BLaER1 (cell line): ENCODE measurements at regions not wholly inside any gene's neighbourhood (a gene's known extent, or its start where the extent isn't known, plus 50 kb on each side); places are given as distances from the start of the nearest gene placed in this dataset.
"Not testable (repeated sequence)": the region's sequence is repeated elsewhere in the genome, so short reads cannot be mapped to it uniquely, and the experiment has no call there.

ENCODE experiments used
- H3K27ac ChIP-seq: shearing (Covaris generic); formaldehyde crosslinking; 2 replicates; pipeline ENCODE4 v1.8.1; 2022
- H3K27me3 ChIP-seq: shearing (Covaris generic); formaldehyde crosslinking; 2 replicates; pipeline ENCODE4 v1.8.1; 2022
- H3K36me3 ChIP-seq: shearing (Covaris generic); formaldehyde crosslinking; 2 replicates; pipeline ENCODE4 v1.8.1; 2022
- H3K4me1 ChIP-seq: shearing (Covaris generic); formaldehyde crosslinking; 2 replicates; pipeline ENCODE4 v1.8.1; 2022
- H3K4me2 ChIP-seq: shearing (Covaris generic); formaldehyde crosslinking; 2 replicates; pipeline ENCODE4 v1.8.1; 2022
- H3K4me3 ChIP-seq: shearing (Covaris generic); formaldehyde crosslinking; 2 replicates; pipeline ENCODE4 v1.8.1; 2022
- H3K9ac ChIP-seq: shearing (Covaris generic); formaldehyde crosslinking; 2 replicates; pipeline ENCODE4 v1.8.1; 2022
- H3K9me3 ChIP-seq: shearing (Covaris generic); formaldehyde crosslinking; 2 replicates; pipeline ENCODE4 v1.8.1; 2022
- H4K20me1 ChIP-seq: shearing (Covaris generic); formaldehyde crosslinking; 2 replicates; pipeline ENCODE4 v1.8.1; 2022
- Cebpa-rat ChIP-seq: shearing (Covaris generic); IDR thresholded peaks from 2 replicates; pipeline ENCODE4 v1.8.1; 2022

- no peak overlapping the region for H3K4me3 ChIP-seq
- H3K36me3 ChIP-seq = no peaks in the 10 kb centered on the region
- peaks cover 4% of the 10 kb centered on the region; the same call in 1 of the 2 replicates for H3K4me1 ChIP-seq
- H3K27me3 ChIP-seq = no peaks in the 10 kb centered on the region
- H3K4me2 ChIP-seq = no peak overlapping the region
- no peaks in the 10 kb centered on the region for H4K20me1 ChIP-seq
- TF ChIP-seq Cebpa-rat = no peak
- no peaks in the 10 kb centered on the region for H3K9me3 ChIP-seq
- H3K27ac ChIP-seq = no peak overlapping the region
- no peak overlapping the region for H3K9ac ChIP-seq
These were observed 118.8 kb upstream of the PBX1 start for GRCh38 chr1:164440232-164440631.

DNA sequence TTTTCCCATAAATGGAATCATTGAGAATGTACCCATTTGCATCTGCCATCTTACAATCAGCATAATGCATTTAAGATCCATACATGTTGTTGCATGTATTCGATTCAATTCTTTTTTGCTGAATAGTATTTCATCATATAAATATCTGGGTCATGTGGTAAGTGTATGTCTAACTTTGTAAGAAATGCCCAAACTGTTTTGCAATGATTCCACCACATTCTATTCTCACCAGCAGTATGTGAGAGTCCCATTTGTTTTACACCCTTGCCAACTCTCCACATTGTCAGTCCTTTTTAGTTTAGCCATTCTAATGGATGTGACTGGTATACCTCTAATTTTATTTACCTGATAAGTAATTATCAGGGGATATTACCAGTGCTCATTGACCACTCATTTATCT lies 115.8 kb upstream of the PBX1 start:
- no peak overlapping the region for H3K4me3 ChIP-seq
- H3K27ac ChIP-seq = no peak overlapping the region
- H3K36me3 ChIP-seq = no peaks in the 10 kb centered on the region
- H3K9ac ChIP-seq = no peak overlapping the region
- H3K27me3 ChIP-seq = no peaks in the 10 kb centered on the region
- H4K20me1 ChIP-seq = no peaks in the 10 kb centered on the region
- peaks cover 4% of the 10 kb centered on the region; the same call in 1 of the 2 replicates for H3K4me1 ChIP-seq
- no peaks in the 10 kb centered on the region for H3K9me3 ChIP-seq
- no peak overlapping the region for H3K4me2 ChIP-seq
- no peak for TF ChIP-seq Cebpa-rat

DNA sequence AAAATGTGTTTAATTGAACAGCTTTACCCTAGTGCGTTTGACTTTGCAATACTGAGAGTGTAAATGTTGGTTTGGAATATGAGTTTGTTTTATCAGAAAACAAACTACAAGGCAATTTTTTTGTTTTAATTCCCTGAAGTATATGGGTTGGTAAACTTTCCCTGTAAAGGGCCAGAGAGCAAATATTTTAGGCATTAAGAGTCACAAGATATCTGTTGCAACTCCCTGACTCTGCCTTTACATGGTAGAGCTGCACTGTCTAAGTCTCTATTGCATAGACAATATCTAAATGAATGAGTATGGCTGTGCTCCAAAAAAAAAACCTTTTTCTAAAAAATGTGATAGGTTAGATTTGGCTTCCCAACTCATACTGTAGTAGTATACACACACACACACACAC lies 115.1 kb upstream of the PBX1 start:
- Histone ChIP-seq H3K4me2 (no peak overlapping the region), H3K27ac (no peak overlapping the region), H3K9ac (no peak overlapping the region), H3K4me1 (peaks cover 4% of the 10 kb centered on the region; the same call in 1 of the 2 replicates), H3K36me3 (no peaks in the 10 kb centered on the region), H3K4me3 (no peak overlapping the region), H4K20me1 (no peaks in the 10 kb centered on the region), H3K9me3 (no peaks in the 10 kb centered on the region), H3K27me3 (no peaks in the 10 kb centered on the region)
- TF ChIP-seq Cebpa-rat = no peak

GRCh38 chr1:164446020-164446419 lies 113.0 kb upstream of the PBX1 start:
- Histone ChIP-seq H3K9ac (no peak overlapping the region), H3K4me2 (no peak overlapping the region), H3K36me3 (no peaks in the 10 kb centered on the region), H3K27me3 (no peaks in the 10 kb centered on the region), H3K4me3 (no peak overlapping the region), H3K9me3 (no peaks in the 10 kb centered on the region), H3K4me1 (no peaks in the 10 kb centered on the region), H4K20me1 (no peaks in the 10 kb centered on the region), H3K27ac (no peak overlapping the region)
- no peak for TF ChIP-seq Cebpa-rat

DNA sequence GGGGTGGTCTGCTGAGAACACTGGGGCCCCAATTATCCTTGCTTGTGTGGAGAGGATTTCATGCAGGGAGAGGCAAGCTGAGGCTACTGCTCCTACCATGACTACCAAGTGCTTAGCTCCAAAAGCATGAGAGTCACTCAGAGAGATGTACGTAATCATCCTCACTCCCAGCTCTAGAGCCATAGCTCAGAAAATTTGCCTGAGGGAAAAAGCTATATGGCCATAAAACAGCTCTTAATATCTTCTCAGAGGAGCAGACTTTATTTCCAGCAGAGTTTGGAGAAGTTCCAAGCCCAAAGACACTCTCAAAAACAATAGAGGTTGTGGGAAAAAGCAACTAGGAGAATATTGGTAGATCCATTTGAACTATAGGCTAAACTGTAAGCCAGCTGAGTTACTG lies 106.4 kb upstream of the PBX1 start:
- no peaks in the 10 kb centered on the region for H3K36me3 ChIP-seq
- H3K4me2 ChIP-seq = no peak overlapping the region
- no peak for TF ChIP-seq Cebpa-rat
- no peak overlapping the region for H3K27ac ChIP-seq
- H3K27me3 ChIP-seq = no peaks in the 10 kb centered on the region
- no peaks in the 10 kb centered on the region for H3K4me1 ChIP-seq
- H3K9ac ChIP-seq = no peak overlapping the region
- no peak overlapping the region for H3K4me3 ChIP-seq
- no peaks in the 10 kb centered on the region for H4K20me1 ChIP-seq
- no peaks in the 10 kb centered on the region for H3K9me3 ChIP-seq

- no peaks in the 10 kb centered on the region for H4K20me1 ChIP-seq
- no peaks in the 10 kb centered on the region for H3K4me1 ChIP-seq
- no peak overlapping the region for H3K4me3 ChIP-seq
- no peak overlapping the region for H3K4me2 ChIP-seq
- no peak overlapping the region for H3K27ac ChIP-seq
- H3K36me3 ChIP-seq = no peaks in the 10 kb centered on the region
- H3K9me3 ChIP-seq = no peaks in the 10 kb centered on the region
- no peak overlapping the region for H3K9ac ChIP-seq
- TF ChIP-seq Cebpa-rat = no peak
- no peaks in the 10 kb centered on the region for H3K27me3 ChIP-seq
These were observed 102.7 kb upstream of the PBX1 start for GRCh38 chr1:164456272-164456671.

- H3K4me3 ChIP-seq, H3K36me3 ChIP-seq, H3K9me3 ChIP-seq, H3K4me2 ChIP-seq, H3K27me3 ChIP-seq, H4K20me1 ChIP-seq, H3K4me1 ChIP-seq, H3K27ac ChIP-seq, H3K9ac ChIP-seq: not testable (repeated sequence)
These were observed 99.8 kb upstream of the PBX1 start for GRCh38 chr1:164459176-164459575.

DNA sequence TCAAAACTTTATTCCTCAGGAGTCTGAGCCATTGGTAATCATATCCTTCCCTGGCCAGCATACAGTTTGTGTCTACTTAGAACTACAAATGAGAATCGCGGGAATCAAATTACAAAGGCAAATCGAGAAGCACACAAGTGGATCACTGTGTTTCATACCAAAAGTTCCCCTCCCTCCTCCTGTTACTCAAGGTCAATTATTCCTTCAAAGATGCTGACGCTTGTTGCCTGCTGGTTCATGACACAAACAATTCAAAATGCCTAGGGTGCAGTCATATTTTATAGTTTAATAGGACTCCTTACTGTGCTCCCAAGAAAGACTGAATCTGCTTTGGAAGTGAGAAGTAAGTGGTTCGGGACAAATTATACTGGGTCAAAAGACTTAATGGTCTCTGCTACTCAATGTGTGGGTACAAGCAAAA lies 93.0 kb upstream of the PBX1 start:
- Histone ChIP-seq H3K27me3 (no peaks in the 10 kb centered on the region), H3K4me1 (no peaks in the 10 kb centered on the region), H3K9ac (no peak overlapping the region), H3K4me2 (no peak overlapping the region), H3K27ac (no peak overlapping the region), H4K20me1 (no peaks in the 10 kb centered on the region), H3K9me3 (no peaks in the 10 kb centered on the region), H3K36me3 (no peaks in the 10 kb centered on the region), H3K4me3 (no peak overlapping the region)
- TF ChIP-seq Cebpa-rat = no peak

- H3K4me2 ChIP-seq = no peak overlapping the region
- no peaks in the 10 kb centered on the region for H3K4me1 ChIP-seq
- no peaks in the 10 kb centered on the region for H3K9me3 ChIP-seq
- H3K4me3 ChIP-seq = no peak overlapping the region
- H3K9ac ChIP-seq = no peak overlapping the region
- H3K27me3 ChIP-seq = no peaks in the 10 kb centered on the region
- H4K20me1 ChIP-seq = no peaks in the 10 kb centered on the region
- H3K27ac ChIP-seq = no peak overlapping the region
- no peak for TF ChIP-seq Cebpa-rat
- H3K36me3 ChIP-seq = no peaks in the 10 kb centered on the region
These were observed 92.6 kb upstream of the PBX1 start for GRCh38 chr1:164466429-164466828.

- Histone ChIP-seq H3K36me3 (no peaks in the 10 kb centered on the region), H3K27me3 (no peaks in the 10 kb centered on the region), H4K20me1 (no peaks in the 10 kb centered on the region), H3K4me1 (no peaks in the 10 kb centered on the region), H3K4me2 (no peak overlapping the region), H3K4me3 (no peak overlapping the region), H3K9ac (no peak overlapping the region), H3K9me3 (no peaks in the 10 kb centered on the region), H3K27ac (no peak overlapping the region)
- no peak for TF ChIP-seq Cebpa-rat
These were observed 88.0 kb upstream of the PBX1 start for GRCh38 chr1:164470996-164471395.

GRCh38 chr1:164472841-164473240 lies 86.1 kb upstream of the PBX1 start:
- TF ChIP-seq Cebpa-rat = no peak
- H3K4me1 ChIP-seq = no peaks in the 10 kb centered on the region
- no peak overlapping the region for H3K4me2 ChIP-seq
- H3K9me3 ChIP-seq = no peaks in the 10 kb centered on the region
- H3K27ac ChIP-seq = no peak overlapping the region
- no peaks in the 10 kb centered on the region for H3K36me3 ChIP-seq
- H3K27me3 ChIP-seq = no peaks in the 10 kb centered on the region
- H4K20me1 ChIP-seq = no peaks in the 10 kb centered on the region
- H3K9ac ChIP-seq = no peak overlapping the region
- H3K4me3 ChIP-seq = no peak overlapping the region
